Lung microvascular endothelial cell (primary cell): ENCODE measurements at regions not wholly inside any gene's neighbourhood (a gene's known extent, or its start where the extent isn't known, plus 50 kb on each side); places are given as distances from the start of the nearest gene placed in this dataset.
"Not testable (repeated sequence)": the region's sequence is repeated elsewhere in the genome, so short reads cannot be mapped to it uniquely, and the experiment has no call there.

ENCODE experiments used
- DNase-seq, 2 donors: peaks; one replicate each; pipeline versions ENCODE4 v3.0.0 to v3.0.0-alpha.2; 2010; ENCODE audit warnings: low read depth in 2 of 2

DNA sequence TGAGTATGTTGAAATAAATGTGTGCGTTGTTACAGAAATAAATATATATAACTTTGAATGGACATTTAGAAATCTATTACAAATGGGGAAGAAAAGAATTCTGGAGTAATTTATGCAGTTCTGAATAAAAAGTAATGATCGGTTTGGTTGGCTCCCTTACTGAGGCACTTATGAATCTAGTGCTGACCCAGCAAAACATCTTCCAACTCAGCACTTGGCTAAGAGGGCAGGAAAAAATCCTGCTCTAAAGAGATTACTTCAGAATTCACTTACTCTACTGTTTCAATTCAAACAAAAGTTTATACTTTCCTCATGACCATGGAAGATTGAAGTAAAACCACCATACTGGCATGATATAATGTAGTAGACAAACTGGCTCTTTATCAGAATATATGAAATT lies 123.9 kb upstream of the RXFP1 start:
- no peak for DNase-seq

DNA sequence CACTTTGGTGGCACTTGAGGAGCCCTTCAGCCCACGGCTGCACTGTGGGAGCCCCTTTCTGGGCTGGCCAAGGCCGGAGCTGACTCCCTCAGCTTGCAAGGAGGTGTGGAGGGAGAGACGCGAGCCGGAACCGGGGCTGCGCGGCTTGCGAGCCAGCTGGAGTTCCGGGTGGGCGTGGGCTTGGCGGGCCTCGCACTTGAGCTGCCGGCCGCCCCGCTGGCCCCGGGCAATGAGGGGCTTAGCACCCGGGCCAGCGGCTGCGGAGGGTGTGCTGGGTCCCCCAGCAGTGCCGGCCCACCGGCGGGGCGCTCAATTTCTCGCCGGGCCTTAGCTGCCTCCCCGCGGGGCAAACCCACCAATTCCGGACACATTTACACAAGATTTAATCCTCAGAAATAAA lies 113.7 kb upstream of the RXFP1 start:
- not testable (repeated sequence) for DNase-seq

DNA sequence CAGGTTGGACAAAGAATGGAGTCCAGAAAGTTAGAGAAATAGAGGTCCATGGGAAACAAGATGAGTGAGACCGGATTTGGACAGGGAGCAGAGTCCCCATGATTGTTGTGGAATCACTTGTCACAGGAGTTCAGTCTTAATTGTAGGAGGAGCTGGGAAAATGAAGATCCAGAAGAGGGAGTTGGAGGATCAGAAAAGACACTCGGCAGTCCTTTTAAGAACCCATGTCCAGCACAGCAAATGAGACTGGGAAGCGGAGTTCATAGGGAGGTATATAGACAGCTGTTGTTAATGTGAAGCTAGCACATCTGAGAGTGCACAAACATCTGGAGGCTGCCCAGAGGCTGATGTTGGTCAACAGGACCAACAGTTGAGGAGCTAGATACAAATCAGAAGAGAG lies 111.4 kb upstream of the RXFP1 start:
- DNase-seq = peak; percentile 8 to 21

DNA sequence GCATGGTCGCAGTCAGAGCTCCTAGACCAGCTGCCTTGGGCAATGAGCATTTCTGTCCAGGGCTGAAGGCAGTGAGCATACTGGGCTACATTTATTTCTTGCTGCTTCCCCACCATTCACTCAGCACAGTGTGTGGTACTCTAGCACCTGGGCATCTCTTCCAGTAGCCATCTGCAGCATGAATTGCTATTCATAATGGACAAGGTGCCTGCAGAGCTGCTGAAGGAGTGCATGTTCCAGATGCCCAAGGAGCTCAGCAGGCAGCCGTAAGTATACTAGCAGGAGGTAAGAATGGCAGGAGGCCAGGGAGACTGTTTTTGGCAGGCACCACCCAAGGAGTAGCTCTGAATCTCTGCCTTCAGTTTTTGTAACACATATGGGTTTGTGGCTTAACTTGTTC lies 110.4 kb upstream of the RXFP1 start:
- DNase-seq = no peak

DNA sequence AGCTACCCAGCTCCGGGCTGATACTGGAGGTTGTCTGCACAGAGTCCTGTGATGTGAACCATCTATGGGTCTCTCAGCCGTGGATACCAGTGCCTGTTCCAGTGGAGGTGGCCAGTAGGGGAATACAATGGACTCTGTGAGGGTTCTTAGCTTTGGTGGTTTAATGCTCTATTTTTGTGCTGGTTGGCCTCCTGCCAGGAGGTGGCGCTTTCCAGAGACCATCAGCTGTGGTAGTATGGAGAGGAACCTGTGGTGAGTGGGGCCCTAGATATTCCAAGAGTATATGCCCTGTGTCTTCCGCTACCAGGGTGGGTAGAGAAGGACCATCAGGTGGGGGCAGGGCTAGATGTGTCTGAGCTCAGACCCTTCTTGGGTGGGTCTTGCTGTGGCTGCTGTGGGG lies 103.0 kb upstream of the RXFP1 start:
- not testable (repeated sequence) for DNase-seq

DNA sequence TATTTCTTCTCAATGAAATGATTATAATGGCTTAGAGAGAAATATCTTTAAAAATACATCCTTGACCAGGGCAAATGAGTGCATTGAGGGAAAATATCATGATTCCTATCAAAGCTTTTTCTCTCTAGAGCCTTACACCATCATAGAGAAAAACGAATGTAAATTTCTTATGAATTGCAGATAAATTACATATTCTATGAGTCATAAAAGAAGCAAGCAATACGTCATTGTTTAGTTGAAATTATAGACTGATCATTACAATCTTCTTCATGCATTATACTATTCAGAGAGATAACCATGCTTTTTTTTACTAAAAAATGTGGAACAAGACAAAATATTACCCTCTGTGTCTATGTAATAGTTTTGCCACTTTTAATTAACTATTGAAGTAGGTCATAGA lies 100.9 kb upstream of the RXFP1 start:
- no peak for DNase-seq

DNA sequence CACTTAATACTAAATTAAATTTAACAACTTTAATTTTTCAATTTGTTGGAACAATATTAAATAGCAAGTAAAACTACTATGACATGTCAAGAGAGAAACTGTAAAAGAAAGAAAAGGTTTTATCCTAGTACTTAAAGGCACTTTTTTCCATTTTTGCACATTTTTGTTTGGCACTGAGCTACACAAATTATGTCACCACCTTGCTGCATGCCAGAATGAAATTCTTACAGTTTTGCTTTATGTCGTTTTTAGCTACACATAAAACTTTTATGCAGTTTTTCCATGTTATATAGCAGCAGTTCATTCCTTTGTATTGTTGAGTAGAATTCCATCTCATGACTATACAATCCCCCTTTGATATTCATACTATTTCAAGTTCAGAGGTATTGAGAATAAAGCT lies 99.1 kb upstream of the RXFP1 start:
- no peak for DNase-seq

DNA sequence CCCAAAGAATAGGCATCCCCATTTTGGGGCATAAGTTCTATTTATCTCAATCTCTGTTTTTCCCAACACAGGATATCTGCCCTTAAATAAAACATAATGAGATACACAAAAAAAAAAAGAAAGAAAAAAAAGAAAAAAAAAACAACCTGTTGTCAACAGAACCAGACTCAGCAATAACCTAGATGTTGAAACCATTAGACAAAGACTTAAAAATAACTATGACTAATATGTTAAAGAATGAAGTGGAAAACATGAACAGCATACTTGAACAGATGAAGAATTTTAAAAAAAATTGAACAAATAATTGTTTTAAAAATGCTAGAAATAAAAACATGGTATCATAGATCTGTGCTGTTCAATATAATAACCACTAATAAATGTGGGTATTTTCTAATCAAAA lies 93.4 kb upstream of the RXFP1 start:
- peak in 1 of 2 donors; percentile 8 for DNase-seq

DNA sequence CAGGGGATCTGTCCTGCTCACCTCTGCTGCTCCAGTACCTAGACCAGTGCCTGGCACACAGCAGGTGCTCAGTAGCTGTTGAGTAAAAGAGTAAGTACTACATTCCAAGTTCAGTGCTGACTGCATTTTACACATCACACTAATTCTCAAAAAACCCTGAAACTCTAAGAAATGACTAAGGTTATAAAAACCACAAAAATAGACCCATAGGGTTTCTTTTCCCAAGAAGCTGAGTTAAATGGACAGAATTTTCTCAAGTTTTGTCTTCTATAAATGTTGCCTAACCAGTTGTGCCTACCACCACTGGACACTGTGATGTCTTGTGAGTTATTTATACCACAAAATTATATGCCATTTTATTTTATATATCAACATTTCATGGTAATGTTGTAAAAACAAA lies 78.9 kb upstream of the RXFP1 start:
- no peak for DNase-seq

DNA sequence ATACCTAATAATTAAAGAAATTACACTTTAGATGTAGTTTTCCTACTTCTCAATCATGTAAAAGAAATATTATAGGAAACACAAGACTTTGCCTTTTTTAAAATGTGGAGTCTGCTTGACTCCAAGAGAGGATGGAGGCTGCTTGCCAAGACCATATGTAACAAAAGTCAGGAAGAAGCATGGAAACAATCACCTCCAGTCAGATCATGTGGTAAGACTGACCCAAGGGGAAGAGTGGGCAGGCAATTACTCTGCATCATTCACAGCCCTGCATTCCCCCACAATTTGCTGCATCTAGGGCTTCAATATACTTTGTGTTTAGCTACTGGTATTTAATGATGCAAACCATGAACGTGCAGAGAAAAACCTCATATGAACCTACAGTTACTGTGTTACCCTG lies 78.0 kb upstream of the RXFP1 start:
- no peak for DNase-seq

DNA sequence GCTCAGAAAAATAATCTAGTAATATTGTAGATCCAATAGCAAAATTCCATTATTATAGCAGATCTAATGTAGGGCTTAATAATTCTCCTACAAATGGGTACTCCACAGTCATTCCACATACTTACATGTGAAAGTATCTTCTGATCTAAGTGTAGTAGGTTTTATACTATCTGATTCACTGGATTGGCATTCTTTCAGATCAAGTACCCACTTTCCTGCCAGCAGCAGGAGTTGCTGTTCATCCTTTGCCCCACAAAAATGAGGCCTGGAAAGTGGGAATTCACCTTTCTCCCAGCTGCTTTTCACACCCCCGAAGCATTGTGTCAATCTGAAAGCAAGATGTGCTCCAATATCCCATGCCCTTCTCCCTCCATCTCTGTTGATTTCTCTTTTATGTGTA lies 77.1 kb upstream of the RXFP1 start:
- DNase-seq = no peak

DNA sequence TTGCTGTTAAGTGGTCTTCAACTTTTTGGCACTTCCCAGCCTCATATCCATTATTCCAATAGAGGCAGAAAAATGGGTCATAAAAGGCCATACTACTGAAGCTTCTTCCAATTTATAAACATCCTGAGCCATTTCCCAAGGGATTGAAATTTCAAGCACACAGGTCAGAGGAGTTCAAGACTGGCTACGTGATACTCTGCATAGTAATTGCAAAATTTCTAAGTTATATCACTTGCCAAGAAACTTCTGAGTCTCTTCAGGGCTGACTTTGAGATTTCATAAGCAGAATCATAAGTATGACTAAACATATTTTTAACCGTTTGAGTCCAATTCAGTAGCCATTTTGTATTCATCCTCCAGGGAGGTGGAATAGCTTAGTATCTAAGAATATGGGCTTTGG lies 75.6 kb upstream of the RXFP1 start:
- no peak for DNase-seq

DNA sequence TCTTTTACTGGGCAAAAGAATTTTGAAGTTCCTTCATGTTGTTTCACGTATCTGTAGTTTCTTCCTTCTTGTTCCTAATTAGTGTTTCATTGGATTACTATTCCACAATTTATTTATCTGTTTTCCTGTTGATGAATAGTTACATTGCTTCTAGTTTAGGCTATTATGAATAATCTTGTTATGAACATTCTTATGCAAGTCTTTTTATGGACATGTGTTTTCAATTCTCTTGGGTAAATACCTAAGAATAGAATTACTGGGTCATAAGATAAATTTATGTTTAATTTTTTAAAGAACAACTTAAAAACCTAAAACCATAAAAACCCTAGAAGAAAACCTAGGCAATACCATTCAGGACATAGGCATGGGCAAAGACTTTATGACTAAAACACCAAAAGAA lies 70.9 kb upstream of the RXFP1 start:
- no peak for DNase-seq

DNA sequence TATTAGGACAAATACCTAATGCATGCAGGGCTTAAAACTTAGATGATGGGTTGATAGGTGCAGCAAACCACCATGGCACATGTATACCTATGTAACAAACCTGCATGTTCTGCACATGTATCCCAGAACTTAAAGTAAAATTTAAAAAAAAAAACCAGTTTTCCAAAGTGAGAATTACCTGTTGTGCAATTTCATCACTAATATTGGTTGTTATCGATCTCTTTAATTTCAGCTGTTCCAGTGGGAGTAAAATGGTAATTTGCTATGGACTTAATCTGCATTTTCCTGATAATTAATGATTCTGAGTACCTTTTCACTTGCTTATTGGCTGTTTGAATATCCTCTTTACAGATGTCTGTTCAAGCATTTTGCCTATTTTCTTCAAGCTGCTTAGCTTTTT lies 69.6 kb upstream of the RXFP1 start:
- DNase-seq = not testable (repeated sequence)

DNA sequence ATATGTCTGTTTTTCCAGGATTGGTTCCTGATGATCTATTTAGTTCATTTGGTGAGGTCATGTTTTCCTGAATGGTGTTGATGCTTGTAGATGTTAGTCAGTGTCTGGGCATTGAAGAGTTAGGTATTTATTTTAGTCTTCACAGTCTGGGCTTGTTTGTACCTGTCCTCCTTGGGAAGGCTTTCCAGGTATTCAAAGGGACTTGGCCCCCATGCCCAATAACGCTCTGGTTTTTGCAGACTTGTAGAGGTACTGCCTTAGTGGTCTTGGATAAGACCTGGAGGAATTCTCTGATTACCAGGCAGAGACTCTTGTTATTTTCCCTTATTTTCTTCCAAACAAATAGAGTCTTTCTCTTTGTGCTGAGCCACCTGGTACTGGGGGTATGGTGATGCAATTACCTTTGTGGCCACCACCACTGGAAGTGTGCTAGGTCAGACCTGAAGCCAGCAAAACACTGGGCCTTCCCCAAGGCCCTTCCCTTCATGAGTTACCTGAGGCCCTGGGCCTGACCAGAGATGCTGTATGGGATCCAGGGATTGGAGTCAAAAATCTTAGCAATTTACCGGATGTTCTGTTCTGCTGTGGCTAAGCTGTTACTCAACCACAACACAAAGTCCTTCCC lies 63.3 kb upstream of the RXFP1 start:
- DNase-seq = no peak

DNA sequence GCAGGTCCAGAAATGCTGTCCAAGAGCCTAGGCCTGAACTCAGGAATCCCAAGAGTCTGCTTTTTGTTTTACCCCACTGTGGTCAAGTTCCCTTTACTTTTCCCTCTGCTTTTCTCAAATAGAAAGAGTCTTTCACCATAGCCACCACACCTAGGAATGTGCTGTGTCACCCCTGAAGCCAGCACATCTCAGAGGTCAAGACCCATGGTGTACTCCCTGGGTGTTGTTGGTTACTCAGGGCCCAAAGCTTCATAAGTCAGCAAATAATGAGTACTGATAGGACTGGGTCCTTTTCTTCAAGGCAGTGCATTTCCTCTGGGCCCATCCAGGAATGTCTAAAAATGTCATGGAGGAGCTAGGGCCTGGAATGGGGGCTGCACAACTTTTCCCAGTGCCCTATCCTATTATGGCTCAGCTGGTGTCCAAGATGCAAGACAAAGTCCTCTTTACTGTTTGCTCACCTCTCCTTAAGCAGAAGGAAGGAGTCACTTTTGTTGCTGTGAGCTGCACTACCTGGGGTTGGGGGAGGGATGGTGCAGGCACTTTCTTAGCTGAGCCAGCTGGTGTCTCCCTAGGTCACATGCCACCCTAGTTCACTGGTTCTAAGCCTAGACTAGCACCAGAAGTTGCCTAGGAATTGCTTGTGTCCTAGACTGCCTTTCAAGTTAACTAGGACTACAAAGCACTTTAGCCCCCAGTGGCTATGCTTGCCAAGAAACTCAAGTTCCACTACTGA lies 62.4 kb upstream of the RXFP1 start:
- no peak for DNase-seq

DNA sequence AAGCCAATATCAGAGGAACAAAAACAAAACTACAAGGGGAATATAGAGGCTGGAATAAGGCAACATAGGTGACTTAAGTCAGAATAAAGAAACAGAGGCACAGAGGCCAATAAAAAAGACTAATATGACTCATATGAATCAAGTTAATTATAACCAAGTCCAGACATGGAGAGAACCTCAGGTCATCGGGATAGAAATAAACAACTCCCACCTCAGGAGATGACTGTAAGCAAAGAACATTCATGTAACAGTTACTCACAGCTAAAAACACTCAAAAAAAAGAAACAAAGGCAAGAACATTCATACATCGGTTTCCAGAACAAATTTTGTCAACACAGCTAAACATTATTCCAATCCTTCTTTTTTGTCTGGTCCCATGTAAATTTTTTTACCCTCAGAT lies 60.3 kb upstream of the RXFP1 start:
- DNase-seq = no peak

DNA sequence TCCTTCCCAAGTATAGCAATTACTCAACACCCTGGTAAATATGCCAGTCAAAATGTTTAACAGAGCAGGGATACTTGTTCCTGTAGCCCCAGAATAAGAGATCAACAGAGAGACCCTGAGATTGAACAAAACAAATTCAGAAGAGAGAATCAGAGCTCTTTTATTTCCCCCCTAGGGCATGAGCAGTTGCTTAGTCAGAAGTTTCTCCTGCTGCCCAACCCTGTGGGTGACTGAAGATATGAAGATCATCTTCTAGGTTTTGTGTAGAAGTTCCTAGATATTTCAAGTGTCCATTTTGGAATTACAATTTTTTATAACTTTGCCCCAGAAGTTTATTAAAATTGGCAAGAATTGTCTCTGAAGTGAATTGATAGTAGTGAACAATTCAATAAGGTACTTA lies 59.1 kb upstream of the RXFP1 start:
- DNase-seq = no peak
